ENCODE measurements at regions not wholly inside any gene's neighbourhood (a gene's known extent, or its start where the extent isn't known, plus 50 kb on each side); places are given as distances from the start of the nearest gene placed in this dataset.

GRCh38 chr2:195425328-195425727, 231.7 kb upstream of the SLC39A10 start:
- BruUV-seq (replicated peaks) = no TSS peak
- TF ChIP-seq, protein P1, sequence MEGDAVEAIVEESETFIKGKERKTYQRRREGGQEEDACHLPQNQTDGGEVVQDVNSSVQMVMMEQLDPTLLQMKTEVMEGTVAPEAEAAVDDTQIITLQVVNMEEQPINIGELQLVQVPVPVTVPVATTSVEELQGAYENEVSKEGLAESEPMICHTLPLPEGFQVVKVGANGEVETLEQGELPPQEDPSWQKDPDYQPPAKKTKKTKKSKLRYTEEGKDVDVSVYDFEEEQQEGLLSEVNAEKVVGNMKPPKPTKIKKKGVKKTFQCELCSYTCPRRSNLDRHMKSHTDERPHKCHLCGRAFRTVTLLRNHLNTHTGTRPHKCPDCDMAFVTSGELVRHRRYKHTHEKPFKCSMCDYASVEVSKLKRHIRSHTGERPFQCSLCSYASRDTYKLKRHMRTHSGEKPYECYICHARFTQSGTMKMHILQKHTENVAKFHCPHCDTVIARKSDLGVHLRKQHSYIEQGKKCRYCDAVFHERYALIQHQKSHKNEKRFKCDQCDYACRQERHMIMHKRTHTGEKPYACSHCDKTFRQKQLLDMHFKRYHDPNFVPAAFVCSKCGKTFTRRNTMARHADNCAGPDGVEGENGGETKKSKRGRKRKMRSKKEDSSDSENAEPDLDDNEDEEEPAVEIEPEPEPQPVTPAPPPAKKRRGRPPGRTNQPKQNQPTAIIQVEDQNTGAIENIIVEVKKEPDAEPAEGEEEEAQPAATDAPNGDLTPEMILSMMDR (conservative IDR thresholded peaks at IDR 0.05) = no peak
- TF ChIP-seq EZH2 (IDR thresholded peaks at IDR 0.05; ENCODE audit: low read depth) = no peak
- Histone ChIP-seq H4K20me1 (ENCODE audit: insufficient read depth) (no peaks in the 10 kb centered on the region), H3K4me2 (no peak overlapping the region), H3K27ac (no peak overlapping the region), H3K4me3 (no peak overlapping the region), H2AFZ (no peak overlapping the region), H3K36me3 (ENCODE audit: low read depth) (no peaks in the 10 kb centered on the region), H3K27me3 (ENCODE audit: insufficient read depth, low read depth) (no peaks in the 10 kb centered on the region), H3K4me1 (replicated peaks; ENCODE audit: insufficient read depth) (no peaks in the 10 kb centered on the region), H3K9me3 (ENCODE audit: insufficient read depth, low read depth) (no peaks in the 10 kb centered on the region), H3F3A (ENCODE audit: insufficient read depth, low read depth) (no peaks in the 10 kb centered on the region), H3K79me2 (ENCODE audit: low read depth) (no peaks in the 10 kb centered on the region), H3K9me2 (ENCODE audit: insufficient read depth) (no peaks in the 10 kb centered on the region)
- DNase-seq = no peak
- ChIA-PET POLR2A (ENCODE audit: unreplicated experiment) (interaction anchor here (0.6 to 0.7 kb wide), 2 partner anchors 231 to 262 kb away, joined by 3 read pairs; no protein-coding TSS in a partner anchor), CTCF (no interaction called here)
- intact Hi-C loops (cut with micrococcal nuclease; ENCODE audit: unreplicated experiment) = no loop called here

DNA sequence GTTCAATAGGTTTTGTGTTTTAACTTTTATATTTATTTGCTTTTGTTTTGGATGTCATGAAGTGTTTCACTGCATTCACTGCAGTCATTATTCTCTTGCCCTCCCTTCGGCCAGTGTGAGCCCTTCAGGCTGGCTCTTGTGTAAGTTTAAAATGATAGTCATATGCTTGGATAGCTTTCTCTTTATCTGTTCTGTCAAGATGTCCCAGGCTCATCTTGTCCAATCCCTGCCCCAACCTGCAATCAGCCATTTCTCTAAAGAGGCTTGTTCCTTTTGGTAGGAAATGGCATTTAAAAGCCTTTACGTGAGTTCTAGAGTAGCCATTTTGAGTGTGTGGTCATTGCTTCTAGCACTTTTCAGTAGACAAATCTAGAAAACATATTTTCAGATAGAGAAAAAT, 238.0 kb upstream of the SLC39A10 start:
- no peak for DNase-seq
- H2AFZ ChIP-seq = no peak overlapping the region
- H3K79me2 ChIP-seq (ENCODE audit: low read depth) = no peaks in the 10 kb centered on the region
- no TSS peak for BruUV-seq (replicated peaks)
- no peaks in the 10 kb centered on the region for H4K20me1 ChIP-seq (ENCODE audit: insufficient read depth)
- ChIA-PET CTCF (no interaction called here), POLR2A (ENCODE audit: unreplicated experiment) (no interaction called here)
- no peak for TF ChIP-seq EZH2 (IDR thresholded peaks at IDR 0.05; ENCODE audit: low read depth)
- TF ChIP-seq, protein P1 (conservative IDR thresholded peaks at IDR 0.05) = no peak
- no peaks in the 10 kb centered on the region for H3K4me1 ChIP-seq (replicated peaks; ENCODE audit: insufficient read depth)
- H3K9me3 ChIP-seq (ENCODE audit: insufficient read depth, low read depth) = no peaks in the 10 kb centered on the region
- no peak overlapping the region for H3K4me3 ChIP-seq
- H3F3A ChIP-seq (ENCODE audit: insufficient read depth, low read depth) = no peaks in the 10 kb centered on the region
- H3K27ac ChIP-seq = no peak overlapping the region
- no peak overlapping the region for H3K4me2 ChIP-seq
- intact Hi-C loops (cut with micrococcal nuclease; ENCODE audit: unreplicated experiment) = loop anchor here (10.0 kb wide), 1 partner anchor 236 kb away; the partner anchor contains the start of gene SLC39A10
- no peaks in the 10 kb centered on the region for H3K36me3 ChIP-seq (ENCODE audit: low read depth)
- H3K9me2 ChIP-seq (ENCODE audit: insufficient read depth) = no peaks in the 10 kb centered on the region
- no peaks in the 10 kb centered on the region for H3K27me3 ChIP-seq (ENCODE audit: insufficient read depth, low read depth)

- H3K4me3 ChIP-seq = no peak overlapping the region
- BruUV-seq (replicated peaks) = no TSS peak
- no peaks in the 10 kb centered on the region for H3K4me1 ChIP-seq (replicated peaks; ENCODE audit: insufficient read depth)
- intact Hi-C loops (cut with micrococcal nuclease; ENCODE audit: unreplicated experiment) = loop anchor here (10.0 kb wide), 1 partner anchor 240 kb away; the partner anchor contains the start of gene SLC39A10
- ChIA-PET POLR2A (ENCODE audit: unreplicated experiment) (no interaction called here), CTCF (no interaction called here)
- H3K79me2 ChIP-seq (ENCODE audit: low read depth) = no peaks in the 10 kb centered on the region
- no peaks in the 10 kb centered on the region for H3K36me3 ChIP-seq (ENCODE audit: low read depth)
- no peak overlapping the region for H2AFZ ChIP-seq
- no peak overlapping the region for H3K4me2 ChIP-seq
- DNase-seq = no peak
- no peaks in the 10 kb centered on the region for H3K27me3 ChIP-seq (ENCODE audit: insufficient read depth, low read depth)
- no peaks in the 10 kb centered on the region for H3F3A ChIP-seq (ENCODE audit: insufficient read depth, low read depth)
- H4K20me1 ChIP-seq (ENCODE audit: insufficient read depth) = no peaks in the 10 kb centered on the region
- no peak for TF ChIP-seq EZH2 (IDR thresholded peaks at IDR 0.05; ENCODE audit: low read depth)
- TF ChIP-seq, protein P1 (conservative IDR thresholded peaks at IDR 0.05) = no peak
- no peaks in the 10 kb centered on the region for H3K9me2 ChIP-seq (ENCODE audit: insufficient read depth)
- H3K9me3 ChIP-seq (ENCODE audit: insufficient read depth, low read depth) = no peaks in the 10 kb centered on the region
- H3K27ac ChIP-seq = no peak overlapping the region
Observed at GRCh38 chr2:195414537-195415100, 242.4 kb upstream of the SLC39A10 start.

Data from PC-9 (cell line).